ENCODE measurements at regions not wholly inside any gene's neighbourhood (a gene's known extent, or its start where the extent isn't known, plus 50 kb on each side); places are given as distances from the start of the nearest gene placed in this dataset.
"Not testable (repeated sequence)": the region's sequence is repeated elsewhere in the genome, so short reads cannot be mapped to it uniquely, and the experiment has no call there.

DNA sequence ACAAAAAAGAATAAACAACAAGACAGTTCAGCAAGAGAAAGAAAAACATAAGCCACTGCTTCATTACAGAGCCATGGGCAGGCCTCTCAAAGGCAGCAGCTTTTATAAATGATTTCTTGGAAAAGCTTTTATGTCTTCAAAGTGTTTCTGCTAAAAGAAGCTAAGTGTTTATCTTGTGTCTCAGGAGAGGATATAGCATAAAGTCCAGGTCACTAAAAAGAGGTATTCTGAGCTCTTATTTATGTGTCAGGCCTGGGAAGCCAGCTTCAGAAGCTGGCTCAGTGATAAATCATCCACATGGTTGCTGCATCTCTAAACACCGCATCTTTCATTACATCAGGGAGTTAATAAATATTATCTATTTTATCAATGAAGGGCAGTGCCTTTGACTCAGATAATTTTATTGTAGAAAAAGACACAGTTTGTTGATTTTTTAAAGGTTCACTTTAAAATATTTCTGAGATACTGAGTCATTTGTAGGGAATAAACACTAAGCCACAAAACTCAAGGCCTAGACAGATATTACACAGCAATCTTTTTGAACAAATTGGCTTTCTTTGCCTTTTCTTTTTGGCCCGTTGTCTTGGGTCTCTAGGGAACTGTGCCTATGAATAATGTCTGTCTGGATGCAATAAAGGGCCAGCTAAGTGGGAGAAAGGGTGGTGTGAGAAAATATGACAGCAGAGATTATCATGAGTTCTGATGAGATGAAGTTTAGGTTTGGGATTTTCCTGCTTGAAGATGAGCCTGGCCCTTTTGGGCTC lies 1086.6 kb downstream of the UQCRFS1 start:
- DNase-seq, result no peak

DNA sequence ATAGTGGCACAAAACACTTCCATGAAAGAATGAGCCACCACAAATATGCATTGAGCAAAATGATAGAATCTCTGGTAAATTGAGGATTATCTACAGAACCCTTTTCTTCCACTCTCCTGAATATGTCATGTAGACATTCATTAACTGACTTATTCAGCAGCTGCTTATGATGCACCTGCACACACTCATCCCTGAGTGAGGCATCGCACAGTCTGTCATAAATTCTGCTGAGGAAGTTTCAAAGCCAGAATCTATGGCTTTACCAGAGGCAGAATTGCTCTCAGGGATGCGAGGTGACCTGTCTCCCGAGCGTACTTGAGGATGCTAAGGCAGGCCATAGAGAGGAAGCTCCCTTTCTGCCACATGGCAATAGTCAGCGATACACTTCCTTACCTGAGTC lies 1090.2 kb downstream of the UQCRFS1 start:
- no peak for DNase-seq

DNA sequence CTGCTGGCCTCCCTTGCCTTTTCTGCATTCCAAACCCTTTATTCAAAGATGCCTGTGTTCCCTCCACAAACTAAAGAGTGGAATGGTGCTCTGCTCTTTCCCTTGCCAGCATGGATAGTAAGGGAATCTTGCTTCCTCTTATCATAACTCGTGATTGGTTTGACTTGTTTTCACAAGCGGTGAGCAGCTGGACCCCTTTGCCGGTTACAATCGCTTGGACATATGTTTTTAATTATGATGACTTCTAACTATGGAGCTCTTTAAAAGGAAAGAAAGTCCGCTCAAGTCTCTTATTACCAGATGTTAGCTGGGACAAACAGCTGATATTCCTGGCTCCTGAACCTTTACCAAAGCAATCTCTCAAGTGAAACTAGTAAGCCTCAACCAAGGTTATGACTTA lies 1094.7 kb downstream of the UQCRFS1 start:
- no peak for DNase-seq

DNA sequence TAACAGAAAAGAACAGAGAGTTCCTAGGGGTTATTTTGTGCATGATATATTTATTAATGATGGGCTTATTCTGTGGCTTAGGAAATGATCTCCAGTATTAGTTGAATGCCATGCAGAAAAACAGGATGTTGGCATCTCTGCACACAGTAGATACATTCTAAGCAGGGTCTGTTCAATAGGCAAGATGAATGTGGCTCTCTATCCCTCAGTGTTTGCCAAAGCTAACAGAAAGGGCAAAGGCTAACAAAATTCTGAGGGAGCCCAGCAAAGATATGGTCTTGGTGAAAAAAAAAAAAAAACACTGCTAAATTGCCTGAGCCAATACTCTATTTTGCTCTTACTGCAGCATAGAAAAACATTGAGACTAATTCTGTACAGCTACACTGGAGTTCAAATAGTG lies 1095.8 kb downstream of the UQCRFS1 start:
- DNase-seq, result no peak

DNA sequence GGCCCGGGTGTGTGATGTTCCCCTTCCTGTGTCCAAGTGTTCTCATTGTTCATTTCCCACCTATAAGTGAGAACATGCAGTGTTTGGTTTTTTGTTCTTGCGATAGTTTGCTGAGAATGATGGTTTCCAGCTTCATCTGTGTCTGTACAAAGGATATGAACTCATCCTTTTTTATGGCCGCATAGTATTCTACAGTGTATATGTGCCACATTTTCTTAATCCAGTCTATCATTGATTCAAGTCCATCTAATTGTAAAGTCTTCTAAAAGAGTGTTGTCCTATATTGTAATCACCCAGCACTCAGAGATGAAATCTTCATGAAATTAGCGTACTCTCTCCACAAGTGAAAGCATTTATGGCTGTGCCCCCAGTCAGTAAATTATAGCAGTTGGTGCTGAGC lies 1096.6 kb downstream of the UQCRFS1 start:
- not testable (repeated sequence) for DNase-seq

DNA sequence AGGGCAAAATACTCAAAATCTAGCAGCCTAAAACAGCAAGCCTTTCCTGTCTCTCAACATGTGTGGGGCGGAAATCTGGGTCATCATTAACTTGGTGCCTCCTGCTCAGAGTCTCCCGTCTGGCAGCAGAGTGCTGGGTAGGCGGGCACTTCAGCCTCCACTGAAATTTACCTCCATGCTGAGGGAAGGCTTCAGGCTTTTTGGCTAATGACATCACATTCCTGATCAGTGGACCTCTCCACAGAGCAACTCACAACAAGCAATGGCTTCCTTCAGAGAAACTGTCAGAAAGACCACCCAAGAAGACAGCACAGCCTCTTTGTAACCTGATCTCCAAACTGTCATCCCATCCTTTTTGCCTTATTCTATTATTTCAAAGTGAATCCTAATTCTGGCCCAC lies 1109.0 kb downstream of the UQCRFS1 start:
- DNase-seq, result no peak

DNA sequence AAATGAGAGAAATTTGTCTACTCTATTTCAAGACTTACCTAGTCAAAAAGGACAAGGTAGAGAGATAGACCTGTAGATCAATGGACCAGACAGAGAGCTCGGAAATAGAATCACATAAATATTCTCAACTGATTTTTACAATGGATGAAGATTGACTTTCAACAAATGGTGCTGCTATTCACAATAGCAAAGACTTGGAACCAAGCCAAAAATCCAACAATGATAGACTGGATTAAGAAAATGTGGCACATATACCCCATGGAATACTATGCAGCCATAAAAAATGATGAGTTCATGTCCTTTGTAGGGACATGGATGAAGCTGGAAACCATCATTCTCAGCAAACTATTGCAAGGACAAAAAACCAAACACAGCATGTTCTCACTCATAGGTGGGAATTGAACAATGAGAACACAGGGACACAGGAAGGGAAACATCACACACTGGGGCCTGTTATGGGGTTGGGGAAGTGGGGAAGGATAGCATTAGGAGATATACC lies 1128.2 kb downstream of the UQCRFS1 start:
- DNase-seq, result not testable (repeated sequence)

DNA sequence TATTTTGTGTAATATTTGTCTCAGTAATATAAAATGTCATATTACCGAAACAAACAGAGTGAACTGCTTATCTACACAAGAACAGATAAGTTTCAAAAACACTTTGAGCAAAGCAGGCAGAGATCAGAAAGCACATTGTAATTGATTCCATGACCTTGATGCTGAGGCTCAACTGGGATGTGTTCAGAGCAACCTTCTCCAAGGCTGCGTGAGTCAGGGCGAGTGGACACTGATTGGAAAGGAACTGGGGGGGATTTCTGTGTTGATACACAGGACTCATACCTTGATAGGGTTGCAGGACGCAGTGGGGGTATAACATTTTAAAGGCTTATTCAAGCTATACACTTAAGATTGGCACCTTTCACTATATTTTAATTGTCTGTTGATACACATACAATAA lies 1136.3 kb downstream of the UQCRFS1 start:
- no peak for DNase-seq

DNA sequence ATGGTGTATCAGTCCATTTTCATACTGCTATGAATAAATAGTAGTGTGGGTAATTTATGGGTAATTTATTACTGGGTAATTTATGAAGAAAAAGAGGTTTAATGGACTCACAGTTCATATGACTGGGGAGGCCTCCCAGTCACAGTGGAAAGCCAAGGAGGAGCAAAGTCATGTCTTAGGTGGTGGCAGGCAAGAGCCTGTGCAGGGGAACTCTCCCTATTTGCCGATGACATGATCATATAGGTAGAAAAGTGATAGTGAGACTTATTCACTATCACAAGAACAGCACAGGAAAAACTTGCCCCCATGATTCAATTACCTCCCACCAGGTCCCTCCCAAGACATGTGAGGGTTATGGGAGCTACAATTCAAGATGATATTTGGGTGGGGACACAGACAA lies 1137.7 kb downstream of the UQCRFS1 start:
- no peak for DNase-seq

DNA sequence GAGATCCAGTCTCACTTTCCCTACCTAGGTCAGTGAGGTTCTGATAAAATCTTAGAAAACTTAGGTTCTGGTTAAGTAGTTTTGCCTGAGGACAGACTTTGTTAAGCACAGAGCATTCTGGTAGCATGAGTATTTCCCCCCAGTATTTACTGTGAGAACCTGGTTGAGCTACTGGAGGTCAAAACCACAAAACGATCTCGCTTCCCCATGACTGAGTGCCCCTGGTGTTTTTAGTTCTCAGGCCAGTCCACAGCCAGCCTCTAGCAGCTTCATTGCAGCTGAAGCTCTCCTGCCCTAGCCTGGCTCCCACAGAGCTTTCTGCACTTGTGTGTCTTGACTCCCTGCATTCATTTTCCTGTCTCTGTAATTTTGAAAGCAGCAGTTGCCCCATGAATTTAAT lies 1138.2 kb downstream of the UQCRFS1 start:
- DNase-seq, result no peak

DNA sequence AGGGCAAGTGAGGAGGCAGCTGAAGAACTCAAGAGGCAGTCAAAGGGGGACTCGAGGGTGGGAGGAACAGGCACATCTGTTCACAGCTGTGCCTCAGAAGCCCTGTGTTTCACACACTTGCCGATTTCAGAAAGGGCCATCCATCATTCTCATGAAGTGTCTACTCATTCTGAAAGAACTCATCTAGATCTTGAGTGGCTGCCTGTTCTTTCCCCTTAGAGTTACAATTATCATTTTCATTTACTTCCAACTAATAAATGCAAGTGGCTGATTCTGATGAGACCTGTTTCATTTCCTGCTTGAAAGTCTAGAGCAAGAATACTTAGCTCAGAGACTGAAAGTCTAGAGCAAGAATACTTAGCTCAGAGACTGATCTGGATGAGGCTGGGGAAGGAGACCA lies 1145.1 kb downstream of the UQCRFS1 start:
- DNase-seq, result no peak

DNA sequence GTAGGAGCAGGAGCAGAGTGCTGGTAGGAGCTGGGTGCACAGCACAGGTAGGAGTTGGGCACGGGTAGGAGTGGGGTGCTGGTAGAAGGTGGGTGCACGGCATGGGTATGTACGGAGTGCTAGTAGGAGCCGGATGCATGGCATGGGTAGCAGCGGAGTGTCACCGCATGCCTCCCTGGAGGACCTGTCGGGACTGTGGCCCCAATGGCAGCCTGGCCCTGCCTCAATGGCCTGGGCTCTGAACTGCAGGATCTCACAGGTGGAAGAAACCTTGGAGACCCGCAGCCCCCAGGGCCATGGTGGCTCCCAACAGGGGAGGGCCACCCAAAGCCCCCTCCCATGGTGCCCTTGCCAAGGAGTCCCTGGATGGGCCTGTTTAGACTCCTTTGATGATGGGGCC lies 1146.0 kb downstream of the UQCRFS1 start:
- DNase-seq, result no peak

DNA sequence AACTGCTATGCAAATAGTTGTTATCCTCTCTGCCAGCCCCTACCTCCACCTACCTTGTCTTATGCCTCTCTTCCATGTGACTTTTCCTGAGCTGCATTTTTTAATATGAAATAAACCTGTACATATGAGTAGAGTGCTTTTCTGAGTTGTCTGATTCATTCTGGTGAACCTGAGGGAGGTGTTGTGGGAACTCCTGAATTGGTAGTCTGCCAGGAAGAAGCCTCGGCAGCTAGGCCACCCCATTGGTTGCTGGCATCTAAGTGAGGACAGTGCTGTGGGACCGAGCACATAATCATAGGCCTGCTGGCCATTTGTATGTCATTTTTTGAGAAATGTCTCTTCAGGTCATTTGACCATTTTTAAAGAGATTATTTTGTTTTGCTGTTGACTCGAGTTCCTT lies 1146.8 kb downstream of the UQCRFS1 start:
- DNase-seq, result no peak

DNA sequence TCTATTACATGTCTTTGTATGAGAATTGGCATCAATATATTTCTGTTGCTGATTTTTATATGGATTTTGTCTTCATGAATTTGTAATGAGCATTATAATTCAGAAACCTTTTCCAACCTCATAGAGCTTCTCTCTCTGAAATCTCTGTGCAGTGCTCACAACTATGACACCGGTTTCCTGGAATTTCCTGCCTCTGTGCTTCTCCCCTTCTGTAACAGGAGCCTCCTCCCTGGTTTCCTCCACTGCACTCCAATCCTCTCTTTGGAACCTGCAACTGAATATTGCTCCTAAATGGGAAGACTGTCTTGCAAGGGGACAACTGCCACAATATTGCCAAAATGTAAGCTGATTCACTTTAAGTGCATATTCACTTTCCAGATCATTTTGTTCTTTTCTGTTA lies 1147.9 kb downstream of the UQCRFS1 start:
- no peak for DNase-seq

DNA sequence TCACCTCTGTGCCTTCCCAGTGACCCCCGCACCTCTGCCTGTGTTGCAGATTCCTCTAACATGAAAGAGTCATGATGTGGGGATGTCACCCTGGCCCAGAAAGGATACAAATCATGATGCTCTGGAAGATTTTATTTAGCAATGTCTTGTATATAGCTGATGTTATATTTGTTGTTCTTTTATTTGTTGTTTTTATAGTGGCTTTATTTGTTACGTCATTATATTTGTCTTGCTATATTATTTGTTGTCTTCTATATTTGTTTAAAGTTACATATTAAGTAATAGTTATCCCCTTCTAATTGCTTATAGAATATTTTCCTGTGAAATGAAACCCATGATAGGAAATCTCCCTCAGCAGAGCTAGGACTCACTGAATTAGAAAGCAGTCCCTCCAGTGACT lies 1149.2 kb downstream of the UQCRFS1 start:
- DNase-seq, result no peak

DNA sequence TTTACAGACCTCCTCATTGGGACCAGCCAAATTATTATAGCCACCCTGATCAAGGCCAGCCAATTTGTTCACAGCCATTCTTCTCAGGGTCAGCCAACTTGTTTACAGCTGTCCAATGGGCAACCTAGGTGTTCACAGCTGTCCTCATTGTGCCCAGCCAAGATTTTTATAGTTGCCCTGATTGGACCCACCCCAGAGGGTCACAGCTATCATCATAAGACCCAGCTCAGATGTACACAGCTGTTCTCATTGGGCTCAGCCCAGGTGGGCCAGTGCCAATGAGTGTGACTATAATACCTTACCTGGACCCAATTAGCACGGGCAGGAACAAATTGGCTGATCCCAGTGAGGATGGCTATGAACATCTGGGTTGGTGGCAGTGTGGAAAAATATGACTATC lies 1151.8 kb downstream of the UQCRFS1 start:
- DNase-seq, result no peak

DNA sequence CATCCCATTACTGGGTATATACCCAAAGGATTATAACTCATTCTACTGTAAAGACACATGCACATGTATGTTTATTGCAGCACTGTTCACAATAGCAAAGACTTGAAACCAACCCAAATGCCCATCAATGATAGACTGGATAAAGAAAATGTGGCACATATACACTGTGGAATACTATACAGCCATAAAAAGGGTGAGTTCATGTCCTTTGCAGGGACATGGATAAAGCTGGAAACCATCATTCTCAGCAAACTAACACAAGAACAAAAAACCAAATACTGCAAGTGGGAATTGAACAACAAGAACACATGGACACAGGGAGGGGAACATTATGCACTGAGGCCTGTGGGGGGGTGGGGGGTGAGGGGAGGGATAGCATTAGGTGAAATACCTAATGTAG lies 1155.9 kb downstream of the UQCRFS1 start:
- DNase-seq, result not testable (repeated sequence)

DNA sequence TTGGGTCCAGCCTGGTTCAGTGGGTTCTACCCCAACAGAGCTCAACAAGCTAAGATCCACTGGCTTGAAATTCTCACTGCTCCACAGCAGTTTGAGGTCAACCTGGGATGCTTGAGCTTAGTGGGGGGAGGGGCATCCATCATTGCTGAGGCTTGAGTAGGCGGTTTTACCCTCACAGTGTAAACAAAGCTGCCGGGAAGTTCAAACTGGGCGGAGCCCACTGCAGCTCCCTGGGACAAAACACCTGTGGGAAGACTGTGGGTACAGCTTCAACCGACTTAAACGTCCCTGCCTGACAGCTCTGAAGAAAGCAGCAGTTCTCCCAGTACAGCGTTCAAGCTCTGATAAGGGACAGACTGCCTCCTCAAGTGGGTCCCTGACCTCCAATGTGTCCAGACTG lies 1161.9 kb downstream of the UQCRFS1 start:
- DNase-seq, result no peak

DNA sequence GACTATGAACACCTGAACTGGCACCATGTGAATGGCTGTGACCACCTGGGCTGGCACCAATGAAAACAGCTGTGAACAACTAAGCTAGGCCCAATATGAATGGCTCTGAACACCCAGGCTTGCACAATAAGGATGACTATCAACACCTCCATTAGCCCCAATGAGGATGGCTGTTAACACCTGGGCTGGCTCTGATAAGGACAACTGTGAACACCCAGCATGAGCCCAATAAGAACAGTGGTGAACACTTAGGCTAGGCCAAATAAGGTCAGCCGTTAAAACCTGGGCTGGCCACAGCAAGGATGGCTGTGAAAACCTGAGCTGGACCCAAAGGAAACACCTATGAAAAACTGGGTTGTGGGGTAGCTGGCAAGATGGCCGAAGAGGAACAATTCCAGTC lies 1163.1 kb downstream of the UQCRFS1 start:
- no peak for DNase-seq

DNA sequence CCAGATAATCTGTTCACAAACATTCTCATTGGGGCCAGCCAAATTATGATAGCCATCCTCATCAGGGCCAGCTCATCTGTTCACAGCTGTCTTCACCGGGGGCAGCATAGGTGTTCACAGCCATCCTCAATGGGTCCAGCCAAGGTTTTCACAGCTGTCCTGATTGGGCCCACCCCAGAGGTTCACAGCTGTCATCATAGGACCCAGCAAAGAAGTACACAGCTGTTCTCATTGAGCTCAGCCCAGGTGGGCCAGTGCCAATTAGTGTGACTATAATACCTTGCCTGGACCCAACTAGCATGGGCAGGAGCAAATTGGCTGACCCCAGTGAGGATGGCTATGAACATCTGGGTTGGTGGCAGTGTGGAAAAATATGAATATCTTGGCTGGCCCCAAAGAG lies 1166.0 kb downstream of the UQCRFS1 start:
- DNase-seq, result no peak

DNA sequence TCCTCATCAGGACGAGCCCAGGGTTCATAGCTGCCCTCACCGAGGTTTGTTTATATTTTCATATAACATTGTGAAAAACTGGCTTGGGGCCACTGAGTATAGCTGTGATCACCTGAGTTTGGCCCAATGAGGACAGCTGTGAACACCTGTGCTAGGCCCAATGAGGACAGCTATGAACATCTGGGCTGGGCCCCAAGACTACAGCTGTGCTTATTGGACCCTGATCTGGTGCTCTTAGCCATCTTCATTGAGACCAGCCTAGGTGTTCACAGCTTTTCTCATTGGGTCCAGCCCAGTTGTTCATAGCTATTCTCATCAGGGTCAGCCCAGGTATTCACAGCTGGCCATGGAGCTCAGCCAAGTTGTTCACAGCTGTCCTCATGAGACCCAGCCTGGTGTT lies 1167.3 kb downstream of the UQCRFS1 start:
- DNase-seq, result no peak

DNA sequence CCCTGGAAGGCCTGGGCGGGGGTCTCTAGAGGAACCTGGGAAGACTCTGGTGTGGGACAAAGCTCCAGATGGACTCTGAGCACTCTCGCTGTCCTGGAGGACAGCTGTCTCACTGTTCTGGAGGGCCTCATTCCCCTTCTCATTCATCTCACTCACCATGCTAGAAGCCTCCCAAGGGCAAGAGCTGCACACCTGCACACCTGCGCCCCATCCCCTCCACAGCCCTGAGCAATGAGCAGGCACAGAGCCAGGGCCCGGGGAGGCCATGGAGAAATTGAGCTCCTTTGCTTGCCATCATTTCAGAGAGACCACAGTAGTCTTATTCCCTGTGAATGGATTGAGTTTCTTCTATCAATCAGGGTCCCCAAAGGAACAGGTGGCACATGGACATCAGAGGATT lies 1168.5 kb downstream of the UQCRFS1 start:
- DNase-seq, result no peak

DNA sequence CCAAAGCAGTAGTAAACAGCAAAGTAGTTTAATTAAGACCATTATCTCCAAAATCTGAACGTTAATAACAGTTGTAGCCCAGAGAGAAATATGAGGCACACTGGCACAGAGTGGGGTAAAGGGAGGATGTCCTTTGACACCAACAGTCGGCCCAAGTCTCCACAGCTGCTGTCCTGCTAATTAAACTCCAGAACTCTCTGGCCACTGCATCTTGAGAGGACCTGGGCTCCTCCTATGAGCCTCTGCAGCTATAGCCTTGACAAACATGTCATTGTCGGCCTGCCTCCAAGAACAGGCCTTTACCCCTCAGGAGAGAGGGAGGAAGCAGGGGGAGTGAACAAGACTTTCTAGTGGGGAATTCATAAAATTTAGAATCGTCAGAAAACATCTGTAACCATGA lies 1170.4 kb downstream of the UQCRFS1 start:
- DNase-seq, result no peak

Measured in anterior cingulate cortex (tissue), 58 donors.